Left lobe of liver (tissue), 2 donors: ENCODE measurements at regions not wholly inside any gene's neighbourhood (a gene's known extent, or its start where the extent isn't known, plus 50 kb on each side); places are given as distances from the start of the nearest gene placed in this dataset.

ENCODE experiments used
- ATAC-seq: fragments of 200-7000 bp; cut with Tn5 transposase; one replicate; pipeline ENCODE4 v1.9.1; 2020; ENCODE audit warnings: mild to moderate bottlenecking, moderate library complexity
- DNase-seq: peaks from one replicate; pipeline ENCODE4 v3.0.0-alpha.2; 2020; ENCODE audit warnings: low spot score
- donor health status: DM: no; HTN: no; CAD: no; lungs with moderate emphysema.
- donor health status: DM: no; HTN: yes; CAD: no.

GRCh38 chr1:95427525-95427924 lies 193.5 kb downstream of the RWDD3 start:
- no peak for DNase-seq
- ATAC-seq: no peak

DNA sequence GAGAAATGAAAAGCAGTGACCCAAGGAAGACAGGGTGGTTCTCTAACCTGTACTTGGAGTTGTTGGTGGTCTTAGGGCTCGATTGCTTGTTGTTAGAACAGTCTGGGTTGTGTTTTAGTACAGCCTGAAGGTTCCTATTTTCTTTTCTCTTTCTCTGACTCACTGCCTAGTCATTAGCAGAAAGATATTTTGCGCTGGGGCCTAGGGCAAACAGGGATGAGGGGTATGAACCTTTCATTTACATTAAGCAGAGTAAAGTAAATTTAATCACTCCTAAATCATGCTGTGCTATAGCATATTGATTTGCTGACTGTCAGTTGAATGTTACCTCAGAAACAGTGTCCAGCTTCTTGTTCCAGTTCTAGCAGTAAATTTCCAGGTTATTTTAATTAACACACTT lies 197.2 kb downstream of the RWDD3 start:
- no peak for ATAC-seq
- DNase-seq: no peak

DNA sequence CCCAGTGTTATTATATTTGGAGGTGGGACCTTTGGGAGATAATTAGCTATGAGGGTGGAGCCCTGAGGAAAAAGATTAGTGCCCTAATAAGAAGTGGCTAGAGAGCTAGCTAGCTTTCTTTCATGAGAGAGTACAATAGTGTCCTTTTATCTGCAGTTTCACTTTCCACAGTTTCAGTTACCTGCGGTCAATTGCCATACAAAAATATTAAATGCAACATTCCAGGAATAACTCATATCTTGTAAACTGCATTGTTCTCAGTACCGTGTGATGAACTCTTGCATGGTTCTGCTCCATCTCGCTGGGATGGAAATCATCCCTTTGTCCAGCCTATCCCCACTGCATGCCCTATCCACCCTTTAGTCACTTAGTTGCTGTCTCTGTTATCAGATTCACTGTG lies 201.6 kb downstream of the RWDD3 start:
- ATAC-seq: no peak
- no peak for DNase-seq

GRCh38 chr1:95437011-95437410 lies 203.0 kb downstream of the RWDD3 start:
- no peak for DNase-seq
- ATAC-seq: no peak

GRCh38 chr1:95437781-95438180 lies 203.8 kb downstream of the RWDD3 start:
- DNase-seq: no peak
- no peak for ATAC-seq

- DNase-seq: no peak
- ATAC-seq: no peak
Observed at GRCh38 chr1:95438218-95438948, 204.4 kb downstream of the RWDD3 start.

- ATAC-seq (no peak), DNase-seq (no peak)
Observed at GRCh38 chr1:95440511-95440910, 206.5 kb downstream of the RWDD3 start.

DNA sequence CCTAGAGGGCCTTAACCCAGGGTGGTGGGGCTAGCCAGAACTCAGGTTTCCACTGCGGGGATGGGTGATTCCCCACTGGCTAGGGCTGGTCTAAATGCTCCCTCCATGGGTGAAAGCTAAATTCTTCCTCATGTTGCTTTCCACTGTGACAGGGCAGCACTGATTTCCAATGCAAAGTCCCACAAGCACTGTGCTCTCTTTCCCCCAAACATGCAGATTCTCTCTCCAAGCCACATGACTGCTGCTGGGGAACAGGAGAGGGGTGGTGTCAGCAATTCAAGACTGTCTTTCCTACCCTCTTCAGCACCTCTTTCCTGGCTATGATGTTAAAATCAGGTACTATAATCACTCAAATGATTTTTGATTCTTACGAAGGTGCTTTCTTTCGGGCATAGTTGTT lies 215.5 kb downstream of the RWDD3 start:
- ATAC-seq (no peak), DNase-seq (no peak)

DNA sequence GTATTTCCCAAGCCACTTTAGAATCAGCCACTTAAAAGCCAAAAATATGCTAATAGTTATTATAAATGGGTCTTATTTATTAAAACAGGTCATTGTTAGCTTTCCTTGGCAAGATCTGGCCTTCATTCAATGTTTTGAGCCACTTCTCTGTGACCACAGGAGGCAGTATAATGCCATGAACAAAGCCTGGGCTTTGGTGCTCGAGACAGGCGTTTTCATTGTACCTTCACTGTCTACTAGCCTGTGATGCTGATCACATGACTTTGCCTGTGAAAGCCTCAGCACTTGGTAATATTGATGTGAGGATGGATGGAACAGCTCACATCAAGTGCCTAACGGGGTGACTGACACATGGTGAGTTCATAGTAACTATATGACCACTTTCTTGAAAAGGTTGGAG lies 217.0 kb downstream of the RWDD3 start:
- DNase-seq (no peak), ATAC-seq (peak; percentile 37)

GRCh38 chr1:95451904-95452303 lies 217.9 kb downstream of the RWDD3 start:
- ATAC-seq (no peak), DNase-seq (no peak)

- ATAC-seq: no peak
- no peak for DNase-seq
Observed at GRCh38 chr1:95453053-95453452, 219.0 kb downstream of the RWDD3 start.

DNA sequence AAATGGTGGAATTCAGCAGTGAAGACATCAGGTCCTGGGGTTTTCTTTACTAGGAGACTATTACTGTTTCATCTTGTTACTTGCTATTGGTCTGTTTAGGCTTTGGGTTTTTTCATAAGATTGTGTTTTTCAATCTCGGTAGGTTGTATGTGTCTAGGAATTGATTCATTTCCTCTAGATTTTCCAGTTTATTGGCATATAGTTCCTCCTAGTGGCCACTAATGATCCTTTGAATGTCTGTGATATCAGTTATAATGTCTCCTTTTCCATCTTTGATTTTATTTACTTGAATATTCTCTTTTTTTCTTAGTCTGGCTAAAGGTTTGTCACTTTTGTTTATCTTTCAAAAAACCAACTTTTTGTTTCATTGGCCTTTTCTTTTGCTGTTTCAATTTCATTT lies 233.0 kb downstream of the RWDD3 start:
- ATAC-seq (no peak), DNase-seq (no peak)

- DNase-seq (no peak), ATAC-seq (no peak)
Observed at GRCh38 chr1:95475686-95476457, 241.9 kb downstream of the RWDD3 start.

GRCh38 chr1:95496307-95496706 lies 262.3 kb downstream of the RWDD3 start:
- ATAC-seq: no peak
- no peak for DNase-seq

GRCh38 chr1:95496773-95497172 lies 262.8 kb downstream of the RWDD3 start:
- ATAC-seq: no peak
- no peak for DNase-seq

- DNase-seq (no peak), ATAC-seq (no peak)
Observed at GRCh38 chr1:95497566-95497965, 263.6 kb downstream of the RWDD3 start.

GRCh38 chr1:95503278-95504030 lies 269.4 kb downstream of the RWDD3 start:
- DNase-seq: no peak
- no peak for ATAC-seq

- ATAC-seq (no peak), DNase-seq (no peak)
Observed at GRCh38 chr1:95504321-95504720, 270.3 kb downstream of the RWDD3 start.

GRCh38 chr1:95506736-95507414 lies 272.9 kb downstream of the RWDD3 start:
- no peak for ATAC-seq

DNA sequence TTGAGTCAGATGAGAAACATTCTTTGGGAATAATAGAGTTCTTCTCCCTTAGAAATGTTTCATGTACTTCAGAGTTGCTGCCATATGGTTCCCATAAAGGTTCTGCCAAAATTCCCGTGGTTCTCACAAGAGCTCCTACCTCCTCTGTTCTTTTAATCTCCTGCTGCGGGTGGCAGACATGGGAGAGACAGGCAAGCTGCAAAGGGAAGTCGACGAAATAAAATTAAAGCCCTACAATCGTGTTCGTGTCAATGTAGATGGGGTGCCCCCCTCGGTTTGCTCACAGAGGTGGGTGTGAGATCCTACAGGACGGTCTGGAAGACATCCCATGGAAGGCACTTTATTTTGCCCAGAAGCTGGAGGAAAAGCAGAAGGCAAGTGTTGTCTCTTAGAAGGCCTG lies 276.0 kb downstream of the RWDD3 start:
- DNase-seq: no peak
- no peak for ATAC-seq

More at GRCh38 chr1:95506736-95507414, 272.9 kb downstream of the RWDD3 start:
- DNase-seq: no peak

DNA sequence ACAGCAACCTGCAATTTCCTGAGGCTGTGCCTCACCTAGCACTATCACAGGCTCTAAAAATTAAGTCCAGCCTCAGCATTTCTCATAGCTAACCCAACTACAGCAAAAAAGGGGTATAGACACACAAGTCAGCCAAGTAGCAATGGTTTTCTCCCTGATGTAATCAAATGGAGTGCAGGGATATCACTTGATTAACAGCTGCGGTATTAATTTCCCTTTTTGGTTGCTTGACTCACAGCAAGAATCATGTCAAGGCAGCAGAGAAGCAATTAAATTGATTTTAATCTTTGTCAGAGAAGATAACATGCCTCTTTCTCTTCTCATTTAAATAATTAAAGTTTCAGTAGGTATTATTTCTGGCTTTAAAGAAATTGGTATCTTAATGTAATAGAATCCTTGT lies 278.9 kb downstream of the RWDD3 start:
- DNase-seq: no peak
- no peak for ATAC-seq
